Karpas-422 (cell line): ENCODE measurements at regions not wholly inside any gene's neighbourhood (a gene's known extent, or its start where the extent isn't known, plus 50 kb on each side); places are given as distances from the start of the nearest gene placed in this dataset.
"Not testable (repeated sequence)": the region's sequence is repeated elsewhere in the genome, so short reads cannot be mapped to it uniquely, and the experiment has no call there.

Experiments used
- DNase-seq: peaks from one replicate; pipeline ENCODE4 v3.0.0-alpha.2; 2015
- H2AFZ ChIP-seq: fragments of 200-600 bp; sonication (generic); 2 replicates; pipeline ENCODE4 v1.6.1; 2014; ENCODE audit warnings: antibody characterized with exemption, low read length, mixed read lengths
- H3K27ac ChIP-seq: fragments of 200-600 bp; sonication (generic); 2 replicates; pipeline ENCODE4 v1.5.1; 2014; ENCODE audit warnings: mild to moderate bottlenecking, low read length, moderate library complexity
- H3K27me3 ChIP-seq: fragments of 200-600 bp; sonication (generic); 2 replicates; pipeline ENCODE4 v1.6.1; 2014; ENCODE audit warnings: low read length, mixed read lengths
- H3K36me3 ChIP-seq: fragments of 200-600 bp; sonication (generic); 2 replicates; pipeline ENCODE4 v1.6.1; 2014; ENCODE audit warnings: low read length, mixed read lengths; ENCODE audit not compliant: insufficient read depth
- H3K4me1 ChIP-seq: fragments of 200-600 bp; sonication (generic); 2 replicates; pipeline ENCODE4 v1.6.1; 2014; ENCODE audit warnings: mild to moderate bottlenecking, low read length, mixed read lengths
- H3K4me2 ChIP-seq: fragments of 200-600 bp; sonication (generic); 2 replicates; pipeline ENCODE4 v1.6.1; 2014; ENCODE audit warnings: low read length, low read depth, mild to moderate bottlenecking; ENCODE audit not compliant: poor library complexity, severe bottlenecking
- H3K4me3 ChIP-seq: fragments of 200-600 bp; sonication (generic); 2 replicates; pipeline ENCODE4 v1.5.1; 2014; ENCODE audit warnings: mild to moderate bottlenecking, antibody characterized with exemption, low read length, mixed read lengths
- H3K79me2 ChIP-seq: fragments of 200-600 bp; sonication (generic); 2 replicates; pipeline ENCODE4 v1.6.1; 2014; ENCODE audit warnings: mild to moderate bottlenecking, low read length, mixed read lengths
- H3K9ac ChIP-seq: fragments of 200-600 bp; sonication (generic); 2 replicates; pipeline ENCODE4 v1.6.0; 2014; ENCODE audit warnings: low read length
- H3K9me2 ChIP-seq: fragments of 200-600 bp; sonication (generic), shearing (Covaris generic); replicated peaks from 2 replicates; pipeline ENCODE4 v1.6.0; 2014; ENCODE audit warnings: mild to moderate bottlenecking, low read length, moderate library complexity; ENCODE audit not compliant: insufficient read depth
- H3K9me3 ChIP-seq: fragments of 300-700, 200-600 bp; sonication (generic); 2 replicates; pipeline ENCODE4 v1.6.1; 2014; ENCODE audit warnings: low read length, mixed read lengths
- H4K20me1 ChIP-seq: fragments of 200-600 bp; sonication (generic); 2 replicates; pipeline ENCODE4 v1.6.1; 2014; ENCODE audit warnings: mild to moderate bottlenecking, antibody characterized with exemption, low read length, low read depth; ENCODE audit not compliant: insufficient read depth

- no peaks in the 10 kb centered on the region for H4K20me1 ChIP-seq
- H3K79me2 ChIP-seq: no peaks in the 10 kb centered on the region
- no peaks in the 10 kb centered on the region for H3K27me3 ChIP-seq
- H3K4me1 ChIP-seq: no peaks in the 10 kb centered on the region
- no peak overlapping the region for H3K4me3 ChIP-seq
- no peak for DNase-seq
- H3K36me3 ChIP-seq: no peaks in the 10 kb centered on the region
- no peak overlapping the region for H3K4me2 ChIP-seq
- no peaks in the 10 kb centered on the region for H3K9me2 ChIP-seq
- no peak overlapping the region for H2AFZ ChIP-seq
- no peak overlapping the region for H3K27ac ChIP-seq
- H3K9ac ChIP-seq: no peak overlapping the region
- no peaks in the 10 kb centered on the region for H3K9me3 ChIP-seq
Observed at GRCh38 chrX:47776292-47777006, 60.3 kb upstream of the ZNF81 start.

GRCh38 chrX:47772764-47773163 lies 63.9 kb upstream of the ZNF81 start:
- H3K79me2 ChIP-seq: no peaks in the 10 kb centered on the region
- H3K4me2 ChIP-seq: no peak overlapping the region
- H3K9me3 ChIP-seq: no peaks in the 10 kb centered on the region

DNA sequence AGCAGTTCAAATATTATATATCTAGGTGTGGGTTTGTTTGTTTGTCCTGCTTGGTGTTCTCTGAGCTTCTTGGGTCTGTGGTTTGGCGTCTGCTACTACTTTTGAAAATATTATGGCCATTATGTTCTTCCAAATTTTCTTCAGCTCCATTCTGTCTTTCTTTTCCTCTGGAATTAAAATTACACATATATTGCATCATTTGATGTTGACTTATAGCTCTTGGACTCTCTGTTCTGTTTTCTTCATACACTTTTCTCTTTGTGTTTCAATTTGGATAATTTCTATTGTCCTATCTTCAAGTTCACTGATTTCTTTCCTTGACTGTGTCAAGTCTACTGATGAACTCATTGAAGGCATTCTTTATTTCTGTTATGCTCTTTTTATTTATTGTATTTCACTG lies 65.2 kb upstream of the ZNF81 start:
- no peaks in the 10 kb centered on the region for H3K9me3 ChIP-seq
- H3K4me3 ChIP-seq: no peak overlapping the region
- H2AFZ ChIP-seq: no peak overlapping the region
- no peak overlapping the region for H3K27ac ChIP-seq
- no peaks in the 10 kb centered on the region for H4K20me1 ChIP-seq
- DNase-seq: no peak
- H3K79me2 ChIP-seq: no peaks in the 10 kb centered on the region
- H3K4me1 ChIP-seq: no peaks in the 10 kb centered on the region
- H3K9me2 ChIP-seq: no peaks in the 10 kb centered on the region
- H3K36me3 ChIP-seq: no peaks in the 10 kb centered on the region
- H3K9ac ChIP-seq: no peak overlapping the region
- H3K27me3 ChIP-seq: no peaks in the 10 kb centered on the region
- no peak overlapping the region for H3K4me2 ChIP-seq

More at GRCh38 chrX:47772764-47773163, 63.9 kb upstream of the ZNF81 start:
- no peak overlapping the region for H3K4me3 ChIP-seq
- no peaks in the 10 kb centered on the region for H3K9me2 ChIP-seq
- no peak for DNase-seq
- no peak overlapping the region for H3K27ac ChIP-seq
- no peaks in the 10 kb centered on the region for H4K20me1 ChIP-seq
- no peak overlapping the region for H3K9ac ChIP-seq
- H3K36me3 ChIP-seq: no peaks in the 10 kb centered on the region
- H3K4me1 ChIP-seq: no peaks in the 10 kb centered on the region
- H2AFZ ChIP-seq: no peak overlapping the region
- H3K27me3 ChIP-seq: no peaks in the 10 kb centered on the region

DNA sequence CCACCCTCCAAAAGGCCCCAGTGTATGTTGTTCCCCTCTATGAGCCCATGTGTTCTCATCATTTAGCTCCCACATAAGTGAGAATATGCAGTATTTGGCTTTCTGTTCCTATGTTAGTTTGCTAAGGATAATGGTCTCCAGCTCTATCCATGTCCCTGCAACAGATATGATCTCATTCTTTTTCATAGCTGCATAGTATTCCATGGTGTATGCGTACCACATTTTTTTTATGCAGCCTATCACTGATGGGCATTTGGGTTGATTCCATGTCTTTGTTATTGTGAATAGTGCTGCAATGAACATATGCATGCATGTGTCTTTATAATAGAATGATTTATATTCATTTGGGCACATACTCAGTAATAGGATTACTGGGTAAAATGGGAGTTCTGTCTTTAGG lies 73.9 kb upstream of the ZNF81 start:
- not testable (repeated sequence) for H3K4me2 ChIP-seq, H2AFZ ChIP-seq, H3K27ac ChIP-seq, H3K4me1 ChIP-seq, H3K9me3 ChIP-seq, H4K20me1 ChIP-seq, H3K79me2 ChIP-seq, H3K4me3 ChIP-seq, H3K9ac ChIP-seq, H3K9me2 ChIP-seq, H3K27me3 ChIP-seq, H3K36me3 ChIP-seq, DNase-seq

DNA sequence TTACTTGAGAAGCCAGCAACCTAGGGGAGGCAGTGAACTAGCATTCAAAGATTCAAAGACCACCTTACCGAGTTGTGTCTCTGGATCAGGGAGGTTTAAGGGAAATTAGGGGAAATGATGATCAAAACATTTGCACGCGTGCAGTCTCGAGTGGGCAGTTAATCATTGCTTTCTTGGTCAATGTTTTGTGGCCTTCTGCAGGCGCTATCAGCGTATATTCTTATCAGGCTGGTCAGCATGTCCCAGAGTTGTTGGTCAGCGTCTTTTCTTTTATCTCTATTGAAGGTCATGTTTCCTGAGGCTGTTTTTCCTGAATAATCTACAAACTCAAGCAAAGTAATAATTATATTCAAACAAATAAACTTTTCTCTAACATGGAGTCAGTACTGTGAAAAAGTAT lies 84.0 kb upstream of the ZNF81 start:
- no peaks in the 10 kb centered on the region for H3K79me2 ChIP-seq
- no peaks in the 10 kb centered on the region for H3K9me3 ChIP-seq
- H3K36me3 ChIP-seq: no peaks in the 10 kb centered on the region
- H4K20me1 ChIP-seq: no peaks in the 10 kb centered on the region
- no peak overlapping the region for H3K9ac ChIP-seq
- no peak overlapping the region for H2AFZ ChIP-seq
- H3K9me2 ChIP-seq: no peaks in the 10 kb centered on the region
- no peaks in the 10 kb centered on the region for H3K4me1 ChIP-seq
- no peaks in the 10 kb centered on the region for H3K27me3 ChIP-seq
- no peak for DNase-seq
- H3K4me3 ChIP-seq: no peak overlapping the region
- no peak overlapping the region for H3K27ac ChIP-seq
- no peak overlapping the region for H3K4me2 ChIP-seq

GRCh38 chrX:47751670-47752069 lies 85.0 kb upstream of the ZNF81 start:
- H3K9me2 ChIP-seq: no peaks in the 10 kb centered on the region
- H4K20me1 ChIP-seq: no peaks in the 10 kb centered on the region
- no peak overlapping the region for H3K4me3 ChIP-seq
- no peak overlapping the region for H3K4me2 ChIP-seq
- no peaks in the 10 kb centered on the region for H3K36me3 ChIP-seq
- H3K9ac ChIP-seq: no peak overlapping the region
- peak; percentile 78 for DNase-seq
- no peaks in the 10 kb centered on the region for H3K4me1 ChIP-seq
- no peak overlapping the region for H2AFZ ChIP-seq
- H3K27me3 ChIP-seq: no peaks in the 10 kb centered on the region
- H3K79me2 ChIP-seq: no peaks in the 10 kb centered on the region
- no peak overlapping the region for H3K27ac ChIP-seq
- no peaks in the 10 kb centered on the region for H3K9me3 ChIP-seq

DNA sequence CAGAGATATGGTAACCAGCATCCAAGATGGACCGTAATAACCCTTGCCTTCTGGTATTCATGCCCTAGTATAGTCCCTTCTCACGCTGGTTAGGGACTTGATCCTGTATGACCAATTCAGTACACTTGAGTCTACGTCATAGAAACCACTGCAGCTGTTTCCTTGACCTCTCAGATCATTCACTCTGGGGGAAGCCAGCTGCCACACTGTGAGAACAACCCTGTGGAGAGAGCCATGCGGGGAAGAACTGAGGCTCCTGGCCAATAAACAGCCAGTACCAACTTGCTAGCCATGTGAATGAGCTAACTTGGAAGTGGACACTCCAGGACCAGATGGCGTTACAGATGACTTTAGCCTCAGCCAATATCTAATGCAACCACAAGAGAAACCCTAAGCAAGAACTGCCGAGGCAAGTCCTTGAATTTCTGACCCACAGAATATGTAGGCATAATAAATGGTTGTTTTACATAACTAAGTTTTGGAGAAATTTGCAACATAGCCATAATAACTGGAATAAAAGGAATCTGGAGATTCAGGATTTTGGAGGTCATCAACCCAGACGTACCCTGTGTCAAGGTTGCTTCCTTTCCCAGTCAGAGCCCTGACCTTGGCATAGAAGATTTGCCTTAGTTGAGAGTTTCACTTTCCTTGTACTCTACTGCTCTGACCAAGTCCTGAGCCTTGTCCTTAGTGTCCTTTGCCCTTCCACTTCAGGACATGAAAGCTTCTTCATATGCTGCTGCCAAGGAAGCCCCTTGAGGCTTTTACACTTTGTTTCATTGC lies 87.3 kb upstream of the ZNF81 start:
- Histone ChIP-seq H2AFZ (no peak overlapping the region), H3K4me3 (no peak overlapping the region), H3K79me2 (no peaks in the 10 kb centered on the region), H3K27me3 (no peaks in the 10 kb centered on the region), H3K27ac (no peak overlapping the region), H3K36me3 (no peaks in the 10 kb centered on the region), H3K4me1 (no peaks in the 10 kb centered on the region), H4K20me1 (no peaks in the 10 kb centered on the region), H3K9me2 (no peaks in the 10 kb centered on the region), H3K4me2 (no peak overlapping the region), H3K9ac (no peak overlapping the region), H3K9me3 (no peaks in the 10 kb centered on the region)
- DNase-seq: no peak

- H3K27ac ChIP-seq: no peak overlapping the region
- no peaks in the 10 kb centered on the region for H3K27me3 ChIP-seq
- no peak overlapping the region for H3K4me2 ChIP-seq
- H3K9ac ChIP-seq: no peak overlapping the region
- H2AFZ ChIP-seq: no peak overlapping the region
- H3K79me2 ChIP-seq: no peaks in the 10 kb centered on the region
- H3K4me3 ChIP-seq: no peak overlapping the region
- no peaks in the 10 kb centered on the region for H3K36me3 ChIP-seq
- H3K9me2 ChIP-seq: no peaks in the 10 kb centered on the region
- no peaks in the 10 kb centered on the region for H4K20me1 ChIP-seq
- H3K9me3 ChIP-seq: no peaks in the 10 kb centered on the region
- DNase-seq: no peak
- H3K4me1 ChIP-seq: no peaks in the 10 kb centered on the region
Observed at GRCh38 chrX:47748576-47748975, 88.1 kb upstream of the ZNF81 start.
